ENCODE measurements at regions not wholly inside any gene's neighbourhood (a gene's known extent, or its start where the extent isn't known, plus 50 kb on each side); places are given as distances from the start of the nearest gene placed in this dataset.

DNA sequence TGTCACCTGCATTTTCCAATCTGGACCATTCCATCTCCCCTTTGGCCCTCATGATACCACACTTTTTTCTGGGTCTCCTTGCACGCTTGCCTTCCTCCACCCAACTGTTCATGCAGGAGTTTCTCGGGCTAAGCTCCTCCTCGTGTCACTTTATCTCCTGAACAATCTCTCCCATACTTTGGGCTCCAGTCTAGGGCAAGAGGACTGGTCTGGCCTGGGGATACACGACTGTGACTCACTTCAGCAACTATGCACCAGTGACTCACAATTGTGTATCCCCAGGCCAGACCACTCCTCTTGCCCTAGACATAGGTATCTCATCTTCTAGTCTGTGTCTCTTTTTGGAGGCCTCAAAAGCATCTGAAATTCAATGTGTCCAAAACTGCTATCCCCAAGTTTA, 149.4 kb upstream of the PTPRM start:
- dilution Hi-C loops (cut with MboI; ENCODE audit: extremely low pct_ligation_motif_present, low sequenced_read_pairs), result no loop called here
- FAIRE-seq, result peak; percentile 99

DNA sequence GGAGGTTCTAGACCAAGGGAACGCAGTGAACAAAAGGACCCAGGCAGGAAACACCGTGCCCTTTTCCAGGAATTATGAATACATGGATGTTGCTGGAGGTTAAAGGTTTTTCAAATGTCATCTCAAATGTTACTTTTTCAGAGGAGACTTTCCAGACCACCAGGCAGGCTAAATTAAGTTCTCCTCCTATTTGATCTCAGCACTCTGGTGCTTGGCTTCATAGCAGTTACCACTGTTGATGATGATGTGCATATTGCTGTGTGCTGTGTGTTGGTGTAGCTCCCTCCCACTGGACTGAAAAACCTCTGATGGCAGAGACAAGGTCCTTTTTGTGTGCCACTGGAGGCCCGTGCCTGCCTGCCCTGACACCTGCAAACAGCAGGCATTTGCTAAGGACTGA, 137.3 kb upstream of the PTPRM start:
- dilution Hi-C loops (cut with MboI; ENCODE audit: extremely low pct_ligation_motif_present, low sequenced_read_pairs), result no loop called here
- DNase-seq (ENCODE audit: low read depth, low spot score) (no peak), FAIRE-seq (no peak)
- Histone ChIP-seq H3K4me1 (ENCODE audit: control insufficient read depth, extremely low read depth, insufficient read depth, low read length) (no peaks in the 10 kb centered on the region), H3K4me3 (ENCODE audit: control insufficient read depth in 2 of 3, extremely low read depth in 1 of 3, insufficient read depth in 2 of 3, low read depth in 1 of 3, low read length in 3 of 3) (no peak overlapping the region), H3K9me1 (ENCODE audit: control insufficient read depth, extremely low read depth, insufficient read depth, low read length) (no peaks in the 10 kb centered on the region), H3K79me2 (ENCODE audit: control insufficient read depth, insufficient read depth, low read length) (no peaks in the 10 kb centered on the region), H3K4me2 (ENCODE audit: control insufficient read depth, extremely low read depth, insufficient read depth, low read depth, low read length) (no peak overlapping the region), H3K27me3 (ENCODE audit: control insufficient read depth, extremely low read depth, insufficient read depth, low read length) (no peaks in the 10 kb centered on the region), H3K9me3 (ENCODE audit: control insufficient read depth, low read depth, low read length) (no peaks in the 10 kb centered on the region), H3K36me3 (ENCODE audit: control insufficient read depth in 2 of 2, extremely low read depth in 1 of 2, insufficient read depth in 2 of 2, low read length in 2 of 2) (no peaks in the 10 kb centered on the region), H3K9ac (ENCODE audit: control insufficient read depth, extremely low read depth, insufficient read depth, low read length) (no peak overlapping the region), H2AFZ (ENCODE audit: control insufficient read depth, low read length) (no peak overlapping the region), H3K27ac (ENCODE audit: control insufficient read depth, insufficient read depth, low read length) (no peak overlapping the region), H4K20me1 (ENCODE audit: control insufficient read depth, extremely low read depth, insufficient read depth, low read length) (no peaks in the 10 kb centered on the region)
- TF ChIP-seq EZH2 (IDR thresholded peaks at IDR 0.05; ENCODE audit: low read length), result no peak
- TF ChIP-seq, protein P1, sequence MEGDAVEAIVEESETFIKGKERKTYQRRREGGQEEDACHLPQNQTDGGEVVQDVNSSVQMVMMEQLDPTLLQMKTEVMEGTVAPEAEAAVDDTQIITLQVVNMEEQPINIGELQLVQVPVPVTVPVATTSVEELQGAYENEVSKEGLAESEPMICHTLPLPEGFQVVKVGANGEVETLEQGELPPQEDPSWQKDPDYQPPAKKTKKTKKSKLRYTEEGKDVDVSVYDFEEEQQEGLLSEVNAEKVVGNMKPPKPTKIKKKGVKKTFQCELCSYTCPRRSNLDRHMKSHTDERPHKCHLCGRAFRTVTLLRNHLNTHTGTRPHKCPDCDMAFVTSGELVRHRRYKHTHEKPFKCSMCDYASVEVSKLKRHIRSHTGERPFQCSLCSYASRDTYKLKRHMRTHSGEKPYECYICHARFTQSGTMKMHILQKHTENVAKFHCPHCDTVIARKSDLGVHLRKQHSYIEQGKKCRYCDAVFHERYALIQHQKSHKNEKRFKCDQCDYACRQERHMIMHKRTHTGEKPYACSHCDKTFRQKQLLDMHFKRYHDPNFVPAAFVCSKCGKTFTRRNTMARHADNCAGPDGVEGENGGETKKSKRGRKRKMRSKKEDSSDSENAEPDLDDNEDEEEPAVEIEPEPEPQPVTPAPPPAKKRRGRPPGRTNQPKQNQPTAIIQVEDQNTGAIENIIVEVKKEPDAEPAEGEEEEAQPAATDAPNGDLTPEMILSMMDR (optimal IDR thresholded peaks at IDR 0.05 in 1 of 3, IDR thresholded peaks at IDR 0.05 in 1 of 3, conservative IDR thresholded peaks at IDR 0.05 in 1 of 3; ENCODE audit: extremely low read depth in 1 of 3, insufficient read depth in 2 of 3, low read length in 3 of 3), result no peak

More for the DNA sequence above, 149.4 kb upstream of the PTPRM start:
- Histone ChIP-seq H3K4me2 (ENCODE audit: control insufficient read depth, extremely low read depth, insufficient read depth, low read depth, low read length) (peak overlapping the region; percentile 43), H3K27ac (ENCODE audit: control insufficient read depth, insufficient read depth, low read length) (peak overlapping the region; percentile 25), H3K9me1 (ENCODE audit: control insufficient read depth, extremely low read depth, insufficient read depth, low read length) (no peaks in the 10 kb centered on the region), H2AFZ (ENCODE audit: control insufficient read depth, low read length) (peak overlapping the region; percentile 4), H3K9ac (ENCODE audit: control insufficient read depth, extremely low read depth, insufficient read depth, low read length) (no peak overlapping the region), H3K36me3 (ENCODE audit: control insufficient read depth in 2 of 2, extremely low read depth in 1 of 2, insufficient read depth in 2 of 2, low read length in 2 of 2) (no peaks in the 10 kb centered on the region), H4K20me1 (ENCODE audit: control insufficient read depth, extremely low read depth, insufficient read depth, low read length) (no peaks in the 10 kb centered on the region), H3K27me3 (ENCODE audit: control insufficient read depth, extremely low read depth, insufficient read depth, low read length) (no peaks in the 10 kb centered on the region), H3K4me1 (ENCODE audit: control insufficient read depth, extremely low read depth, insufficient read depth, low read length) (peaks cover 39% of the 10 kb centered on the region), H3K9me3 (ENCODE audit: control insufficient read depth, low read depth, low read length) (no peaks in the 10 kb centered on the region), H3K79me2 (ENCODE audit: control insufficient read depth, insufficient read depth, low read length) (no peaks in the 10 kb centered on the region), H3K4me3 (ENCODE audit: control insufficient read depth in 2 of 3, extremely low read depth in 1 of 3, insufficient read depth in 2 of 3, low read depth in 1 of 3, low read length in 3 of 3) (no peak overlapping the region)
- DNase-seq (ENCODE audit: low read depth, low spot score), result peak; percentile 92
- TF ChIP-seq, protein P1 (optimal IDR thresholded peaks at IDR 0.05 in 1 of 3, IDR thresholded peaks at IDR 0.05 in 1 of 3, conservative IDR thresholded peaks at IDR 0.05 in 1 of 3; ENCODE audit: extremely low read depth in 1 of 3, insufficient read depth in 2 of 3, low read length in 3 of 3), result no peak
- no peak for TF ChIP-seq EZH2 (IDR thresholded peaks at IDR 0.05; ENCODE audit: low read length)

Data from keratinocyte (primary cell).